ENCODE measurements at regions not wholly inside any gene's neighbourhood (a gene's known extent, or its start where the extent isn't known, plus 50 kb on each side); places are given as distances from the start of the nearest gene placed in this dataset.

- TF ChIP-seq REST (IDR thresholded peaks at IDR 0.05; ENCODE audit: insufficient read depth in 1 of 2, low read depth in 2 of 2, low read length in 2 of 2): no peak
- no peak for TF ChIP-seq FOXP2 (optimal IDR thresholded peaks at IDR 0.05; ENCODE audit: borderline replicate concordance, extremely low read depth, extremely low read length, insufficient read depth)
- TF ChIP-seq TAF1 (IDR thresholded peaks at IDR 0.05; ENCODE audit: borderline replicate concordance, insufficient read depth, low read length): no peak
- no peak for TF ChIP-seq SIN3A (IDR thresholded peaks at IDR 0.05; ENCODE audit: borderline replicate concordance, insufficient read depth, low read length)
- TF ChIP-seq POLR2AphosphoS5 (IDR thresholded peaks at IDR 0.05; ENCODE audit: low read depth, low read length): no peak
Observed at GRCh38 chr2:61588566-61588965, 50.4 kb upstream of the XPO1 start.

Measured in PFSK-1 (cell line).